Stimulated activated naive B cell treated with anti-CD40 and anti-IgM and Interleukin-4, amounts not matched to agents 10 μg/mL and 1 μg/mL and 100 μg/mL, for 72 hours (primary cell): ENCODE measurements at regions not wholly inside any gene's neighbourhood (a gene's known extent, or its start where the extent isn't known, plus 50 kb on each side); places are given as distances from the start of the nearest gene placed in this dataset.

Experiments
- ATAC-seq, 2 donors: fragments of 150-1000 bp; cut with Tn5 transposase; replicated peaks; 2 replicates each; pipeline ENCODE4 v1.10.0; 2021; ENCODE audit warnings: moderate library complexity in 1 of 2
- DNase-seq: peaks from one replicate; pipeline ENCODE4 v3.0.0; 2021
- H3K27ac Mint-ChIP-seq: one replicate; pipeline ENCODE4 v1.8.0; 2022; ENCODE audit warnings: mild to moderate bottlenecking, mixed read lengths
- H3K27me3 Mint-ChIP-seq, 2 donors: one replicate each; pipeline ENCODE4 v1.8.0; 2022; ENCODE audit warnings: mixed read lengths in 2 of 2
- H3K36me3 Mint-ChIP-seq, 2 donors: one replicate each; pipeline ENCODE4 v1.8.0; 2022; ENCODE audit warnings: mixed read lengths in 2 of 2, mild to moderate bottlenecking in 1 of 2
- H3K4me1 Mint-ChIP-seq, 2 donors: one replicate each; pipeline ENCODE4 v1.8.0; 2022; ENCODE audit warnings: mixed read lengths in 2 of 2, mild to moderate bottlenecking in 1 of 2
- H3K4me3 Mint-ChIP-seq, 2 donors: one replicate each; pipeline ENCODE4 v1.8.0; 2022; ENCODE audit warnings: mild to moderate bottlenecking in 2 of 2, mixed read lengths in 2 of 2, moderate library complexity in 1 of 2
- H3K9me3 Mint-ChIP-seq, 2 donors: one replicate each; pipeline ENCODE4 v1.8.0; 2022; ENCODE audit warnings: mixed read lengths in 2 of 2, mild to moderate bottlenecking in 1 of 2

DNA sequence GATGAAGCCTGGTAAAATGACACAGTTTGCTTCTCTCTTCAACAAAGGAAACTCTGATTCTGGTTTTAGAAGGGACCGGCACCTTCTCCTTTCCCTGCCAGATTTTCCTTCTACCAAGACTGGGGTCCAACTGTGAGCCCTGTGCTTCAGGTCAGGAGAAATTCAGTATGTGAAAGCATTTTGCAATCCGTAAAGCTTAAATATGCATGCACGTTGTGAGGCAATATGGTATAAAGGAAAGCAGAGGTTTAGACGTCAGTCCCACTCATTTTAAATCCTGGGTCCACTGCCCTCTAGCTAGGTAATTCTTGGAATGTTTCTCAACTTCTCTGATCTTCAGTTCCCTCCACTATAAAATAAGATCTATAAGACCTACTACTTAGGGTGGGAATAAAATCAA lies 359.0 kb upstream of the NPSR1 start:
- ATAC-seq (no peak), DNase-seq (no peak)
- Mint-ChIP-seq H3K36me3 (no peaks in the 10 kb centered on the region), H3K9me3 (no peaks in the 10 kb centered on the region), H3K27ac (no peak overlapping the region), H3K27me3 (no peaks in the 10 kb centered on the region), H3K4me1 (no peaks in the 10 kb centered on the region), H3K4me3 (no peak overlapping the region)

DNA sequence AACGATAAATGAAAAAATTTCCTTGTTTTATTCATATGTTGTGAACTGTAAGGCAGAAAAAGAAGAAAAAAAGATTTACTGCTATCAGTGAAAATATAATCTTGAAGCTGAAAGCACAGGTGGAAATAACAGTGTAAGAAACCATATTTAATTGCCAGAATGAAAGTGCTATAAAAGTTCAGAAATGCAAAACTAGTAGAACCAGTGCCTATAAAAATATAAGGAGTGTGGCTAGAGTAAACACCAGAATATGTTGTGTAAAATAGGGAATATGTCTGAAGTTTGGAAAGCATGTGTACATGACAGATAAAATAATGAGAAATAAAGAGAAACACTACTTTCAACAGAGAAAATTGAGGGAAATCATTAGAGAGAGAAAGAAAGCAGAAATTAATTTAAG lies 350.5 kb upstream of the NPSR1 start:
- no peak for ATAC-seq
- Mint-ChIP-seq H3K4me1 (no peaks in the 10 kb centered on the region), H3K9me3 (peaks cover 0 to 6% of the 10 kb centered on the region in 2 donors)

DNA sequence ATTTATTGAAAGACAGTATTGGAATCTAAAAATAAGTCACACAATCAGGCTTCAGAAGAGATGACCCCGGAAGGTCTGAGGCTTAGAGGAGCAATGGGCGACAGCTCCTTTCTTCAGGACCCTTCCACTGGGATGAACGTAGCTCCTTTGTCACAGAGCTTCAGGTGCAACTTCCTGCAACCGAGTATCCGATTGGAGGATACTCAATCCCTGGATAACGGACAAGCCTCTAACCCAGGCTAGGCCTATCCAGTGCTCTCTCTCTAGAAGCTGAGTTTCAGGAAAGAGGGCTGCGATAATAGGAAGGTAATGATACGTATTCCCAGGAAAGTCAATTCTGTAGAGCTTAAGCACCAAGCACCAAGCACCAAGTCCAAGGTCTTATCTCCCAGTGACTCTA lies 349.4 kb upstream of the NPSR1 start:
- H3K27me3 Mint-ChIP-seq, result no peaks in the 10 kb centered on the region
- peaks cover 3 to 9% of the 10 kb centered on the region in 2 donors for H3K9me3 Mint-ChIP-seq
- H3K4me3 Mint-ChIP-seq, result no peak overlapping the region
- H3K4me1 Mint-ChIP-seq, result no peaks in the 10 kb centered on the region
- DNase-seq (no peak), ATAC-seq (no peak)
- H3K27ac Mint-ChIP-seq, result no peak overlapping the region
- H3K36me3 Mint-ChIP-seq, result peaks cover 0 to 2% of the 10 kb centered on the region in 2 donors

More for the DNA sequence above, 350.5 kb upstream of the NPSR1 start:
- Mint-ChIP-seq H3K27me3 (no peaks in the 10 kb centered on the region), H3K36me3 (no peaks in the 10 kb centered on the region), H3K4me3 (no peak overlapping the region), H3K27ac (no peak overlapping the region)
- DNase-seq, result no peak

DNA sequence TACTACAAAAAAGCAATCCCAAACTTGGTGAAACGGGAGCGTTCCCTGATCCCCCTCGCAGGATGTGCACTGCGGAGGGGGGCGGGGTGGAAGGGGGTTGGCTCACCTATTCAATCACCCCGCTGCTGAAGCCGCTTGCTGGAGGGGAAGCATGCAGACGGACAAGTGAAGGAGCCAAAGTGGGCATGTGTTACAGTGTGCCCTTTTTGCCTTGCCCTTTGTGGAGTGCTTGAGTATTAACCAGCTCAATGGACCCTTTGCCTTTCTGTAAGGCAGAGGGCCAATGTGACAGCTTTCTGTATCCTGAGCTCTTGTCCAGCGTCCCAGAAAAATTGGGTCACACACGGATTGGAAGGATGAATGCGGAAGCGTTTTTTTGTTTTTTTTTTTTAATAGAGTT lies 348.9 kb upstream of the NPSR1 start:
- Mint-ChIP-seq H3K9me3 (peaks cover 3 to 9% of the 10 kb centered on the region in 2 donors), H3K4me3 (no peak overlapping the region), H3K36me3 (peaks cover 0 to 2% of the 10 kb centered on the region in 2 donors), H3K27ac (no peak overlapping the region), H3K4me1 (no peaks in the 10 kb centered on the region), H3K27me3 (no peaks in the 10 kb centered on the region)
- no peak for DNase-seq
- no peak for ATAC-seq

DNA sequence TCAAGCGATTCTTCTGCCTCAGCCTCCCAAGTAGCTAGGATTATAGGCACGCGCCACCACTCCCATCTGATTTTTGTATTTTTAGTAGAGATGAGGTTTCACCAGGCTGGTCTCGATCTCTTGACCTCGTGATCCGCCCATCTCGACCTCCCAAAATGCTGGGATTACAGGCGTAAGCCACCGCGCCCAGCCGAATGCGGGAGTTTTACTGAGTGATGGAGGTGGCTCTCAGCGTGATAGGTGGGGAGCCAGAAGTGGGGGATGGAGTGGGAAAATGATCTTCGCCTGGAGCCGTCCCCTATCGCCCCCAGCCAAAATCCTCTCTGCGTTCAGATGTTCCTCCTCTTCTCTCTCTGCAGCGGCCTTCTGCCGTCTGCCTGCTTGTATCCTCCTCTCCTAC lies 348.4 kb upstream of the NPSR1 start:
- Mint-ChIP-seq H3K36me3 (peaks cover 0 to 2% of the 10 kb centered on the region in 2 donors), H3K9me3 (peaks cover 3 to 9% of the 10 kb centered on the region in 2 donors), H3K4me3 (no peak overlapping the region), H3K4me1 (no peaks in the 10 kb centered on the region), H3K27ac (no peak overlapping the region), H3K27me3 (no peaks in the 10 kb centered on the region)
- ATAC-seq (no peak), DNase-seq (no peak)

DNA sequence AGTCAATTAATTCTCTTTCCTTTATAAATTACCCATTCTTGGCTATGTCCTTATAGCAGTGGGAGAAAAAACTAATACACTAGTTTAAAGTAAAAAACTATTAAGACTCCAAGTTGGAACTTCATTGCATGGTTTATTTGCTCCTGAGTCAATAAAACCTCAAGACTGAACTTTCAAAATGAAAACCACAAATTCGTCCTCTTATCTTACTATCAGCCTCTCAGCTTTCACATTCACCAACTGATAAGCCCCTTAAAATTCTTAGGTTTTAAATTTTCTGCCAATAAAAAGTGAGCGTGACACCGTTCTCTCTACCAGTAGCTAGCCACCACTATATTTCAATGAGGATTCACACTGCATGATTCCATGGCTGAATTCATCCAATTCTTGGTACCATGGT lies 346.4 kb upstream of the NPSR1 start:
- no peak for DNase-seq
- no peak for ATAC-seq
- Mint-ChIP-seq H3K36me3 (peaks cover 0 to 2% of the 10 kb centered on the region in 2 donors), H3K4me3 (no peak overlapping the region), H3K4me1 (no peaks in the 10 kb centered on the region), H3K27me3 (no peaks in the 10 kb centered on the region), H3K9me3 (peaks cover 3 to 9% of the 10 kb centered on the region in 2 donors), H3K27ac (no peak overlapping the region)

DNA sequence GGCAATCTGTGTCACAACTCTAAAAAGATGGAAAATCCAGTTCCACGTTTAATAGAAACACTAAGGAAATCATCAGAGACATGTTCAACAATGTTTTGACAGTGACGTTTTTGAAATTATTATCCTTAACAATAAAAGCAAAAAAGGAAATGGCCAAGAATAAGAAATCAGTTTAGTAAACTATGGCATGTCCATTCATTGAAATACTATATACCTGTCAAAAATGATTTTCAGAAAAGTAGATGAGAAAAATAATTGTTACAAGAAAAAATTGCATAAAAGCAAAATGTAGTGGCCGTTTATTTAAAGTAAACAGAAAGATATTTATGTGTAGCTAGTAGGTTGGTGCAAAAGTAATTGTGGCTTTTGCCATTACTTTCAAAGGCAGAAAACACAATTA lies 345.4 kb upstream of the NPSR1 start:
- Mint-ChIP-seq H3K4me1 (no peaks in the 10 kb centered on the region), H3K27ac (no peak overlapping the region), H3K9me3 (peaks cover 3 to 9% of the 10 kb centered on the region in 2 donors), H3K4me3 (no peak overlapping the region), H3K27me3 (no peaks in the 10 kb centered on the region), H3K36me3 (peaks cover 0 to 2% of the 10 kb centered on the region in 2 donors)
- ATAC-seq, result no peak
- no peak for DNase-seq

DNA sequence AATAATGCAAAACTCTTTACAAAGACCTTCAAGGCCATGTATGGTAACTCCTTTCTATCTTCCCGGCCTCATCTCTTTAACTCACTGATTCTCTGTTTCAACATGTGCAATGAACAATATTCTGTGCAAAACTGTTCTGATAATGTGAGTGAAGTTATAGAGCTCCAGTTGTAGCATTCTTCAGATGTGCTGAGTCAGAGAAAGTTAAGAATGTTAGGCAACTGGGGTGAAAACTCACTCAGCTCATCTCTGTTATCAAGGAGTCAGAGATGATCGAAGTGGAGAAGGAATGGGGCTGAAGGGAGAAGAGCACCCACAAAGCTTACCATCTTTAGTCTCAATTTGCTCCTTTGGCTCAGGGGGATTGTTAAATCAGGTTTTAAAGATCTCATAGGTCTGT lies 344.7 kb upstream of the NPSR1 start:
- Mint-ChIP-seq H3K4me1 (no peaks in the 10 kb centered on the region), H3K27ac (no peak overlapping the region), H3K27me3 (no peaks in the 10 kb centered on the region), H3K9me3 (peaks cover 3 to 9% of the 10 kb centered on the region in 2 donors), H3K4me3 (no peak overlapping the region), H3K36me3 (peaks cover 0 to 2% of the 10 kb centered on the region in 2 donors)
- DNase-seq (no peak), ATAC-seq (no peak)

DNA sequence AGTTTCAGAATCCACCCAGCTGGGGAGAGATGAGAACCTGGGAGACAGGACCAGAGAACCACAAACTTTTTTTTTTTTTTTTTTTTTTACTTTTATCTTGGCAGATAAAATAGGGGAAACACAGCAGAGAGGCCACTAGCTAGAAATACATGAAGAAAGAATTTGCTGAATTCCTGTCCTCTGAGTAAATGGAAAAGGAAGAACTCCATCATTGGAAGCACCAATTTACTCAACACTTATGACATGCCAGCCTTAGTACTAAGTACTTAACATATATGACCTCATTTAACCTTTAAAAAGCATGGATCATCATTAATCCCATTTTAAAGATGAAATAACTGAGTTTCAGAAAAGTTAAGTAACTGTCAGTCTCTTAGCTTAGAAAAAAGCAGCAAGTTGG lies 343.0 kb upstream of the NPSR1 start:
- no peak overlapping the region for H3K27ac Mint-ChIP-seq

DNA sequence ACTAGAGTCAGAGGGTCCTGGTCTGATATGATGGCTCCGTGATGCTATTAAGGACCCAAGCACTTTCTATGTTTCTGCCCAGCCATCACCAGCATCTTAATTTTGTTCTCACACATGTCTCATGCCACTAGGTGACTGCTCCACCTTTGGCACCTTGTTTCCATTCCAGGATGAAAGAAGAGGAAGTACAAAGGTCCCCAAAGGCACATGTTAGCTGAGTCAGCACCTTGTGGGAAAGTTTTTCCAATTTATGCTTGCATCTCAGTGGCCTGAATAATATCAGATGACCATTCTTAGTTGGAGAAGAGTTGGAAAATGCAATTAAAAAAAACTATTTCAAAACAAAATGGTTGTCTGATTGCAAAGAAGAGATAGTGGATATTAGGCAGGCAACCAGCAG lies 341.0 kb upstream of the NPSR1 start:
- H3K4me1 Mint-ChIP-seq, result peaks cover 1 to 6% of the 10 kb centered on the region in 2 donors
- H3K4me3 Mint-ChIP-seq, result no peak overlapping the region
- peaks cover 3 to 5% of the 10 kb centered on the region in 2 donors for H3K9me3 Mint-ChIP-seq

More for the DNA sequence above, 343.0 kb upstream of the NPSR1 start:
- Mint-ChIP-seq H3K4me3 (no peak overlapping the region), H3K36me3 (peaks cover 0 to 2% of the 10 kb centered on the region in 2 donors), H3K9me3 (peaks cover 3 to 8% of the 10 kb centered on the region in 2 donors), H3K27me3 (no peaks in the 10 kb centered on the region), H3K4me1 (no peaks in the 10 kb centered on the region)
- DNase-seq (no peak), ATAC-seq (no peak)

DNA sequence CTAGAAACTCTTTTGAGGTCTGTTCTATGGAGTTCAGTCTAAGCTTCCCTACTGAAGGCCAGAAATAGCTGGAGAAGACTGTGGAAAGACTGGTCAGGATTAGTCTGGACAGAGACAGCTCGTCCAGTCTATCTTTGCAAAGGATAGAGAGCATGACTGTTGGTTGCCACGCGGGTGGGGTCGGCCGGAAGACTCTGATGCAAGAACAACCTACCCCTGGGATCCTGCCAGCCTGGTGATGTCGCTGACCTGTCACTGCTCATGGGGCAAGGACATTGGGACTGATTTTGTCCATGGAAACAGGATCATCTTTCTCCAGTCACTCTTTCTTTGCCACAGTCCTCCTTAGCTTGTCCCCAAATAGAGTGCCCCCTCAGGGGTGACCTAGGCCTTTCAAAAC lies 337.6 kb upstream of the NPSR1 start:
- peaks cover 1 to 6% of the 10 kb centered on the region in 2 donors for H3K4me1 Mint-ChIP-seq
- no peak overlapping the region for H3K4me3 Mint-ChIP-seq
- no peaks in the 10 kb centered on the region for H3K36me3 Mint-ChIP-seq
- DNase-seq, result no peak
- H3K27me3 Mint-ChIP-seq, result peaks cover 15 to 23% of the 10 kb centered on the region in 2 donors
- no peak for ATAC-seq
- H3K9me3 Mint-ChIP-seq, result no peaks in the 10 kb centered on the region
- no peak overlapping the region for H3K27ac Mint-ChIP-seq

More for the DNA sequence above, 341.0 kb upstream of the NPSR1 start:
- H3K27ac Mint-ChIP-seq, result no peak overlapping the region
- peaks cover 0 to 2% of the 10 kb centered on the region in 2 donors for H3K36me3 Mint-ChIP-seq
- peaks cover 12 to 15% of the 10 kb centered on the region in 2 donors for H3K27me3 Mint-ChIP-seq
- ATAC-seq (no peak), DNase-seq (no peak)

DNA sequence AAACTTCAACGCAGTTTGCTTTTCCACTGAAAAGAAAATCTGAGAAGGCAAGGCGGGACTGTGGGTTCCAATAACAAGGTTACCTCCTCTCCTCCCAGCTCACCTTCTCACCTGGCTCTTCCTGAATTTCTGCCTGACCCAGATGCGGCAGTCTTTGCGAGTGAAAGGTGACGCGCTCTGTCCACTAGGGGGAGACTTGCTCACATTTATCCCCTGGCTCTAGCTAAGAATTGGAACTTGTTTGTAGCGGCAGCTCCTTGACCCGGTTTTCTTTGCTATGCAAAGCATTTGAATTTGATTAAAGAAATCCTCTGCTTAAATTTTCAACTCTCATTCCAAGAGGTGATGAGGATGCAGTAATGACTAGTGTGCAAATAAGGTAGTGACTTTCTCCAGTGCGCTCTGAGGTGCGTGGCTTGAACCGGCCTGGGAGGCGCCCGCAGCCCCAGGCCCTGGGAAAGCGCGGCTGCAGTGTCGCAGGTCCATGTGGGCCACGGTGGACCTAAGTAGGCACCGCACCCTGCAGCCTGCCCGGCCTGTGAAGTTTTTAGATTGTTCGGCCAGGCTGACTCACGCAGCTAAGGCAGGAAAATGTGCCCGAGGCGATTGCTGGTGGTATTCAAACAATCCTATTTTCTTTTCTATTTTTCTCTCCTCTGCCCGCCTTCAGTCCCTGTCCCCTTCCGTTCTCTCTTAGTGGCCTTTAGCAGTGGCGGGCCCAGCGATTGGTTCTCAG lies 336.9 kb upstream of the NPSR1 start:
- peak; percentile 20 for DNase-seq
- Mint-ChIP-seq H3K4me1 (peaks cover 1 to 6% of the 10 kb centered on the region in 2 donors), H3K36me3 (no peaks in the 10 kb centered on the region), H3K9me3 (no peaks in the 10 kb centered on the region), H3K27ac (no peak overlapping the region), H3K4me3 (peak overlapping the region in 1 of 2 donors; percentile 26), H3K27me3 (peaks cover 15 to 23% of the 10 kb centered on the region in 2 donors)
- peak; percentile 78 to 80 for ATAC-seq

DNA sequence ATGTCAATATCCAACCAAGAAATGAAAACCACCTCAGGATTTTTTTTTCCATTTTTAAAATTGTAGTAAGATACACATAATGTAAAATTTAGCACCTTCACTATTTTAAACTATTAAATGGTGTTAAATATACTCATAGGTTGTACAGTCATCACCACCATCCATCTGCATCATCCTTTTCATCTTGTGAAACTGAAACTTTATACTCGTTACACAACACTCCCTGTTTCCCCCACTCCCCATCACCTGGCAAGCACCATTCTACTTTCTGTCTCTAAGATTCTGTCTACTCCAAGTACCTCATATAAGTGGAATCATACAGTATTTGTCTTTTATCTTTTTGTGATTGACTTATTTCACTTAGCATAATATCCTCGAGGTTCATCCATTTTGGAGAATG lies 335.2 kb upstream of the NPSR1 start:
- Mint-ChIP-seq H3K27ac (no peak overlapping the region), H3K27me3 (peaks cover 15 to 28% of the 10 kb centered on the region in 2 donors), H3K4me1 (peaks cover 1 to 6% of the 10 kb centered on the region in 2 donors), H3K36me3 (no peaks in the 10 kb centered on the region), H3K4me3 (no peak overlapping the region), H3K9me3 (no peaks in the 10 kb centered on the region)
- no peak for DNase-seq
- no peak for ATAC-seq

DNA sequence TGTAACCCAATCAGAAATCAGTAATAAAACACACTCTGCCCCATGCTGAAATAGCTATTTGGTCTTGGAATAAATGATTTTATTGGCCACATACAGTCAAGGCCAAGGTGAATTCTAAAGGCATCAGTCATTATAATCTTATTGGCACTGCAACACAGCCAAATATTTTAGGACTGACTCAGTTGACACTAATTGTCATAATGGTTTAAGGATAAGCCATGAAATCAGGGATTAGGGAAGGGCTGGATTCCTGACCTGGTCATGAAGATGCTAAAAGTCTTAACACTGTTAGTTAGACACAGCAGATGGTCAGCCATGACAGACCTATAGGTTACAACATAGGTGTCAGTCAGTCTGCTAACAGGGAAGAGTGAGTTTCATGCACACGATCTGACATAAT lies 330.3 kb upstream of the NPSR1 start:
- ATAC-seq (no peak), DNase-seq (no peak)
- Mint-ChIP-seq H3K4me3 (no peak overlapping the region), H3K27me3 (peaks cover 0 to 9% of the 10 kb centered on the region in 2 donors), H3K36me3 (no peaks in the 10 kb centered on the region), H3K4me1 (no peaks in the 10 kb centered on the region), H3K9me3 (no peaks in the 10 kb centered on the region), H3K27ac (no peak overlapping the region)

DNA sequence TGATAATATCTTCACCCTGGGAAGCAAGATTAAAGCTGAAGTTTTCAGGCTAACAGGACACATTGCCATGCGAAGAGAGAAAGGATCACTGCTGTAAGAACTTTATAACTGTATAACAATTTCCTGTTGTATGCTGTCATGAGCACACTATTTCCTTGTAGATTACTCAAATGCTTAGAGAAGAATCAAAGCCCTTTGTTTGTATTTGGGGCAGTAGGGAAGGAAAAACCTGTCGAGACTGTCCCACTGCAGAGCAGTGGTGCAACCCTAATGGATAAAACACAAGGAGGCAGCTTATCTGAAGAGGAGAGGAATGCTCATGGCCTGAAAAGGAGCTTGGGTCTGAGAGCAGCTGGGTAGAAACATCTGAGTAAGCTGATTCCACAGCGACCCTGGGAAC lies 327.7 kb upstream of the NPSR1 start:
- no peak overlapping the region for H3K4me3 Mint-ChIP-seq
- no peaks in the 10 kb centered on the region for H3K36me3 Mint-ChIP-seq
- ATAC-seq, result no peak

More for the DNA sequence above, 327.7 kb upstream of the NPSR1 start:
- no peak for DNase-seq
- Mint-ChIP-seq H3K27ac (no peak overlapping the region), H3K4me1 (no peaks in the 10 kb centered on the region), H3K27me3 (peaks cover 0 to 4% of the 10 kb centered on the region in 2 donors), H3K9me3 (peaks cover 5 to 8% of the 10 kb centered on the region in 2 donors)
